ENCODE measurements at regions not wholly inside any gene's neighbourhood (a gene's known extent, or its start where the extent isn't known, plus 50 kb on each side); places are given as distances from the start of the nearest gene placed in this dataset.
A peak's percentile ranks its signal among the peaks of the same experiment; 100 is the strongest.

- no peak for DNase-seq (ENCODE audit: low spot score)
Measured at GRCh38 chr13:109529964-109530363, 256.4 kb downstream of the IRS2 start.

GRCh38 chr13:109521719-109522118 is 264.7 kb downstream of the IRS2 start:
- DNase-seq (ENCODE audit: low spot score) = no peak

GRCh38 chr13:109517517-109517916 is 268.9 kb downstream of the IRS2 start:
- DNase-seq (ENCODE audit: low spot score) = no peak

GRCh38 chr13:109516186-109516585 is 270.2 kb downstream of the IRS2 start:
- no peak for DNase-seq (ENCODE audit: low spot score)

- DNase-seq (ENCODE audit: low spot score) = no peak
Measured at GRCh38 chr13:109510013-109510412, 276.4 kb downstream of the IRS2 start.

GRCh38 chr13:109509154-109509900 is 277.1 kb downstream of the IRS2 start:
- DNase-seq (ENCODE audit: low spot score) = no peak

- no peak for DNase-seq (ENCODE audit: low spot score)
Measured at GRCh38 chr13:109500146-109500773, 286.1 kb downstream of the IRS2 start.

- DNase-seq (ENCODE audit: low spot score) = no peak
Measured at GRCh38 chr13:109497917-109498316, 288.5 kb downstream of the IRS2 start.

GRCh38 chr13:109496216-109496615 is 290.2 kb downstream of the IRS2 start:
- no peak for DNase-seq (ENCODE audit: low spot score)

GRCh38 chr13:109494925-109495369 is 291.4 kb downstream of the IRS2 start:
- no peak for DNase-seq (ENCODE audit: low spot score)

GRCh38 chr13:109485136-109485794 is 301.1 kb downstream of the IRS2 start:
- DNase-seq (ENCODE audit: low spot score) = no peak

- no peak for DNase-seq (ENCODE audit: low spot score)
Measured at GRCh38 chr13:109483284-109483683, 303.1 kb downstream of the IRS2 start.

GRCh38 chr13:109481040-109481439 is 305.3 kb downstream of the IRS2 start:
- DNase-seq (ENCODE audit: low spot score) = no peak

GRCh38 chr13:109480011-109480955 is 306.1 kb downstream of the IRS2 start:
- DNase-seq (ENCODE audit: low spot score) = no peak

- peak; percentile 64 for DNase-seq (ENCODE audit: low spot score)
Measured at GRCh38 chr13:109479534-109479933, 306.8 kb downstream of the IRS2 start.

- DNase-seq (ENCODE audit: low spot score) = no peak
Measured at GRCh38 chr13:109476001-109476400, 310.4 kb downstream of the IRS2 start.

GRCh38 chr13:109468123-109468522 is 318.3 kb downstream of the IRS2 start:
- DNase-seq (ENCODE audit: low spot score) = no peak

- no peak for DNase-seq (ENCODE audit: low spot score)
Measured at GRCh38 chr13:109465148-109465547, 321.2 kb downstream of the IRS2 start.

- no peak for DNase-seq (ENCODE audit: low spot score)
Measured at GRCh38 chr13:109454167-109454917, 332.0 kb downstream of the IRS2 start.

GRCh38 chr13:109451726-109452125 is 334.7 kb downstream of the IRS2 start:
- DNase-seq (ENCODE audit: low spot score) = no peak

Data from mesenteric fat pad (tissue), 1 donor.